ENCODE measurements at regions not wholly inside any gene's neighbourhood (a gene's known extent, or its start where the extent isn't known, plus 50 kb on each side); places are given as distances from the start of the nearest gene placed in this dataset.

DNA sequence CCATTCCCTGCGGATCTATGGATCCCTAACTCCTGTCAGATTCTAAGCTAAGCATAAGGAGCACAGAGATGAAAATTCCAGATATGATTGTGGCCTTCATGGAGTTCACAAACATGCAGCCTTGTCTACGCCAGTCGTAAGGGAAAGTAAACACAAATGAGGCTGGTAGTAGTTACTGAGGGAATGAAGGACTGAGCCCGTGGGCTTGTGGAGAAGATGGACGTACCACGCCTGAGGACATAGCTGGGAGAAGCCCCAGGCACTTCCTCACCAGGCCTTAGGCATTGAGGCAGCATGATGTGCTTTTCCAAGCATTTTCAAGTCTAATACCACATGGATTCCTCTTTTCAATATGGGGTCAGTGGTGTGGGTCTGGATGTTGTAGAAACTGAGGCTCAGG is 515.2 kb downstream of the BCL11B start:
- no peak overlapping the region for H3K27ac ChIP-seq (ENCODE audit: low read depth in 2 of 2, low read length in 2 of 2)
- no peak overlapping the region for H3K4me3 ChIP-seq (ENCODE audit: low read length in 2 of 2)
- H3K27me3 ChIP-seq (ENCODE audit: control insufficient read depth in 2 of 2, insufficient read depth in 2 of 2, low read length in 2 of 2), result no peaks in the 10 kb centered on the region
- no peaks in the 10 kb centered on the region for H3K4me1 ChIP-seq (ENCODE audit: control insufficient read depth in 2 of 2, insufficient read depth in 2 of 2, low read length in 2 of 2)
- H3K9ac ChIP-seq (ENCODE audit: low read depth in 1 of 2, low read length in 2 of 2), result no peak overlapping the region
- H3K9me3 ChIP-seq (ENCODE audit: control insufficient read depth in 2 of 2, low read length in 2 of 2), result no peaks in the 10 kb centered on the region
- H3K36me3 ChIP-seq (ENCODE audit: control insufficient read depth in 2 of 2, insufficient read depth in 2 of 2, low read length in 2 of 2), result no peaks in the 10 kb centered on the region

DNA sequence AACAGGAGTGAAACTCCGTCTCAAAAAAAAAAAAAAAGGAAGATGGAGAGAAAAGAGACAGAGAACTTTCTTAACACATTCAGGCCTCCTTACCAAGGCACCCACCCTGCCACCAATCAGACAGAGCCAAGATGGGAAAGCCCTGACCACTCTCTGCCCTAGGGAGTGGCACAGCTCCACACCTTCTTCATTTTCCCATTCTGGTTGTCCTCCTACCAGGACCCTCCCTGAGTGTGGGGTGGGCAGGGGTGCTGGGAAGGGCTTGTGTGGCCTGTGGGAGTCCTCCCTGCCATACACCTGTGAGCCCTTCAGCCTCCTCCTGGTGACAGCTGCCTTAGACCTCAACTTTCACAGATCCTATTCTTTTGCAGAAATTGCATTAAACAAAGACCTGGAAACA is 513.6 kb downstream of the BCL11B start:
- H3K36me3 ChIP-seq (ENCODE audit: control insufficient read depth in 2 of 2, insufficient read depth in 2 of 2, low read length in 2 of 2), result no peaks in the 10 kb centered on the region
- H3K4me3 ChIP-seq (ENCODE audit: low read length in 2 of 2), result no peak overlapping the region
- H3K27me3 ChIP-seq (ENCODE audit: control insufficient read depth in 2 of 2, insufficient read depth in 2 of 2, low read length in 2 of 2), result no peaks in the 10 kb centered on the region
- no peak overlapping the region for H3K27ac ChIP-seq (ENCODE audit: low read depth in 2 of 2, low read length in 2 of 2)
- no peaks in the 10 kb centered on the region for H3K4me1 ChIP-seq (ENCODE audit: control insufficient read depth in 2 of 2, insufficient read depth in 2 of 2, low read length in 2 of 2)
- peaks cover 0 to 3% of the 10 kb centered on the region in 2 donors for H3K9me3 ChIP-seq (ENCODE audit: control insufficient read depth in 2 of 2, low read length in 2 of 2)
- H3K9ac ChIP-seq (ENCODE audit: low read depth in 1 of 2, low read length in 2 of 2), result no peak overlapping the region

DNA sequence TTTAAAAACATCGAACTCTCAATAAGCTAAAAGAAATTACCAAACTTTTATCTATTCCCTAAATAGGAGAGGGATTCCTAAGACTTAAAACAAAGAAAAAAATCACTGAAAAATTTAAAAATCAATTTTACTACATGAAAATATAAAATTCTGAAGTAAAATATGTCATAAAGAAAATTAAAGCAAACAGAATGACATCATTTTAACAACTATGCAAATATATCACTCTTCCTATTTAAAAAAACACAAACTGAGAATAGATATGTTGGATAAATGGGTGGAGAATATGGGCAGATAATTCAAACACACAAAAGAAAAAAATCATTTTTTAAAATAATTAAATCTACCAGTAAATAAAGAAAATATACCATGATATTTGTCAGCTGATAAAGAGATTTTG is 510.0 kb downstream of the BCL11B start:
- Histone ChIP-seq H3K9me3 (ENCODE audit: control insufficient read depth in 2 of 2, low read length in 2 of 2) (peaks cover 0 to 3% of the 10 kb centered on the region in 2 donors), H3K27ac (ENCODE audit: low read depth in 2 of 2, low read length in 2 of 2) (no peak overlapping the region)

DNA sequence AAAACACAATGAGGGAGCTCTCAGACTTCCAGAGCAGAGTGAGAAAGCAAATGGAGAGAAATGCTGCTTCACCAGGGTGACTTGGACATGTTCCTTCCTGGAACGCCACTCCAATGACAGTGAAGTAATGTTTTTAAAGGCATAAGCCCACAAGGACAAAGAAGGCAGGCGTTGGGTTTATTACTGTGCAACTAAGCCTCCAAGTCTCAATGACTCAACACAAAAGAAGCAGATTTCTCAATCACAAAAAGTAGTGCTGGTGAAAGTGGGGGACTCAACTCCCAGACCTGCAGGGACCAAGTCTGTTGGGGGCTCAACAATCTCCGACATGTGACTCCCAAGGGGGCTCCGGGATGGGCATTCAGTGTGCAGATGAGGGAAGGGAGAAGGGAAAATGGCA is 505.2 kb downstream of the BCL11B start:
- H3K4me1 ChIP-seq (ENCODE audit: control insufficient read depth in 2 of 2, insufficient read depth in 2 of 2, low read length in 2 of 2), result no peaks in the 10 kb centered on the region
- no peak overlapping the region for H3K4me3 ChIP-seq (ENCODE audit: low read length in 2 of 2)
- H3K27me3 ChIP-seq (ENCODE audit: control insufficient read depth in 2 of 2, insufficient read depth in 2 of 2, low read length in 2 of 2), result no peaks in the 10 kb centered on the region
- peaks cover 0 to 3% of the 10 kb centered on the region in 2 donors for H3K9me3 ChIP-seq (ENCODE audit: control insufficient read depth in 2 of 2, low read length in 2 of 2)
- H3K27ac ChIP-seq (ENCODE audit: low read depth in 2 of 2, low read length in 2 of 2), result no peak overlapping the region
- no peak overlapping the region for H3K9ac ChIP-seq (ENCODE audit: low read depth in 1 of 2, low read length in 2 of 2)
- no peaks in the 10 kb centered on the region for H3K36me3 ChIP-seq (ENCODE audit: control insufficient read depth in 2 of 2, insufficient read depth in 2 of 2, low read length in 2 of 2)

More for the DNA sequence above, 510.0 kb downstream of the BCL11B start:
- Histone ChIP-seq H3K27me3 (ENCODE audit: control insufficient read depth in 2 of 2, insufficient read depth in 2 of 2, low read length in 2 of 2) (no peaks in the 10 kb centered on the region), H3K4me1 (ENCODE audit: control insufficient read depth in 2 of 2, insufficient read depth in 2 of 2, low read length in 2 of 2) (no peaks in the 10 kb centered on the region), H3K4me3 (ENCODE audit: low read length in 2 of 2) (no peak overlapping the region), H3K9ac (ENCODE audit: low read depth in 1 of 2, low read length in 2 of 2) (no peak overlapping the region), H3K36me3 (ENCODE audit: control insufficient read depth in 2 of 2, insufficient read depth in 2 of 2, low read length in 2 of 2) (no peaks in the 10 kb centered on the region)

DNA sequence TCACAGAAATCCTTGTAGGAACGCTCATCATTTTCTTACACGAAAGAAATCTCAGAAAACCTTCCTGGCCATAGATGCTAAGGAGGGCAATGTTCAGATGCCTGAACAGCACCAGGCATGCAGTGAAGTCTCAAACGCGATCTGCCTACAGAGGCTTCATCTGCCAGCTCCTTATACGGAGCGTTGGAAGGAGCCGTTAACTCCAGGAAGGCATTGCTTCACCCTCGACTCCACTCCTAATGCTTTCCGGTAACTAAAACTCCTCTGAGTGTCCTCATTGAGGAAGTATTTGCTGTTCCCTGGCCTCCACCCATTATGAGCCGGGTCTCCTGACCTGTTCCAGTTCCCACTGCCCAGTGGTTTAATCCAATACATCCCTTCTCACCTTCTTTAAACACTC is 502.7 kb downstream of the BCL11B start:
- no peak overlapping the region for H3K9ac ChIP-seq (ENCODE audit: low read depth in 1 of 2, low read length in 2 of 2)
- H3K27ac ChIP-seq (ENCODE audit: low read depth in 2 of 2, low read length in 2 of 2), result no peak overlapping the region
- H3K9me3 ChIP-seq (ENCODE audit: control insufficient read depth in 2 of 2, low read length in 2 of 2), result no peaks in the 10 kb centered on the region
- no peaks in the 10 kb centered on the region for H3K4me1 ChIP-seq (ENCODE audit: control insufficient read depth in 2 of 2, insufficient read depth in 2 of 2, low read length in 2 of 2)
- no peak overlapping the region for H3K4me3 ChIP-seq (ENCODE audit: low read length in 2 of 2)
- no peaks in the 10 kb centered on the region for H3K36me3 ChIP-seq (ENCODE audit: control insufficient read depth in 2 of 2, insufficient read depth in 2 of 2, low read length in 2 of 2)
- H3K27me3 ChIP-seq (ENCODE audit: control insufficient read depth in 2 of 2, insufficient read depth in 2 of 2, low read length in 2 of 2), result no peaks in the 10 kb centered on the region

DNA sequence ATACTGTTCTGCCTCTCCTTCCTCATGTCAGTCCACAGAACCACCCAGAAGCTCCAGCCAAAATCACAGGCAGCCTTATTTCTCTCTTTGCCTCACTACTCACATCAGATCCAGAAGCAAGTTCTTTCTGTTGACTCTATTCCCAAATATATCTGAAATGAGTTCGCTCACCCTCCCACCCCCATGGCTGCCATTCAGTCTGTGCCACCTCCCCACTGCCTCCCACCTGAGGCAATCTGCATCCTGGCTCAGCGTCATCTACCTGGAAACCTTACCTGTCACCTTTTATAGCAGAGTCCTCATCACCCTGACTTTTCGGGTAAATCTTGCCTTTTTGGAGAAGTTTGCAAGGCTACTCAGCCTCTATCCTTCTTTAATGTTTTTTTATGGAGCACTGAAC is 501.8 kb downstream of the BCL11B start:
- Histone ChIP-seq H3K9ac (ENCODE audit: low read depth in 1 of 2, low read length in 2 of 2) (no peak overlapping the region), H3K27ac (ENCODE audit: low read depth in 2 of 2, low read length in 2 of 2) (no peak overlapping the region), H3K4me3 (ENCODE audit: low read length in 2 of 2) (no peak overlapping the region), H3K9me3 (ENCODE audit: control insufficient read depth in 2 of 2, low read length in 2 of 2) (no peaks in the 10 kb centered on the region), H3K4me1 (ENCODE audit: control insufficient read depth in 2 of 2, insufficient read depth in 2 of 2, low read length in 2 of 2) (no peaks in the 10 kb centered on the region), H3K27me3 (ENCODE audit: control insufficient read depth in 2 of 2, insufficient read depth in 2 of 2, low read length in 2 of 2) (no peaks in the 10 kb centered on the region), H3K36me3 (ENCODE audit: control insufficient read depth in 2 of 2, insufficient read depth in 2 of 2, low read length in 2 of 2) (no peaks in the 10 kb centered on the region)

DNA sequence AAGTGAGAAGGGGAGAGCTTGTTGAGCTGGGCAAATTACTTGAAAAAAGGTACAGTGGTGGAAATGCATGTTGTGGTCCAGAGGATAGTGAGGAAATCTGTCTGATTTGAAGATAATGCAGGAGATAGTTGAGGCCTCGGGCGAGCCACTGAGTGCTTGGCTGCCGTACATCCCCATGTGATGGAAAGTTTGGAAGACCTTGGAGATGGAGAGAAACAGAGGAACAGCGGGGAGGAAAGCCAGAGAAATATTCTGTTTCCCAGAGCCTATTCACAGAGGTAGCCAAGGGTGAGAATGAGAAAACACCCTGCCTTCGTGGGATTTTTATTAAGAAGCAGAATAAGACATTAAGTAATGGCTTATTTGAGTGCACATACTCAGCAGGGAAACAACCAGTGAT is 498.2 kb downstream of the BCL11B start:
- no peaks in the 10 kb centered on the region for H3K9me3 ChIP-seq (ENCODE audit: control insufficient read depth in 2 of 2, low read length in 2 of 2)
- H3K9ac ChIP-seq (ENCODE audit: low read depth in 1 of 2, low read length in 2 of 2), result no peak overlapping the region
- H3K4me1 ChIP-seq (ENCODE audit: control insufficient read depth in 2 of 2, insufficient read depth in 2 of 2, low read length in 2 of 2), result no peaks in the 10 kb centered on the region
- no peaks in the 10 kb centered on the region for H3K27me3 ChIP-seq (ENCODE audit: control insufficient read depth in 2 of 2, insufficient read depth in 2 of 2, low read length in 2 of 2)
- H3K36me3 ChIP-seq (ENCODE audit: control insufficient read depth in 2 of 2, insufficient read depth in 2 of 2, low read length in 2 of 2), result no peaks in the 10 kb centered on the region
- no peak overlapping the region for H3K4me3 ChIP-seq (ENCODE audit: low read length in 2 of 2)
- no peak overlapping the region for H3K27ac ChIP-seq (ENCODE audit: low read depth in 2 of 2, low read length in 2 of 2)

DNA sequence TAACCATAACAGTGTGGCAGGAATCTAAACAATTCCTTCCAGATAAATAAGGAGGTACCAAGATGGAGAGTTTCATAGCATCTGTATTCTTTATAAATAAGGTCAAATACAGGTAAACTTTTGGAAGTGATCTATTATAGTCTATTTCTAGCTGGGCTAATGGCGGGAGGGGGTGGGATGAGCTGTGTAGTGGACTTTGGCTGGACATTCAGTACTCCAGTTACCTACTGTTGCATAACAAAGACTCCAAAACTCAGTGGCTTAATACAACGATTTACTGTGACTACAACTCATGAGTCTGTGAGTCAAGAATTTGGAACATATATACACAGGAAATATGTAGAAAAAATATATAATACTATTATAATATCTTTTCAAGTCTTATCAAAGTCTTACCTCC is 496.1 kb downstream of the BCL11B start:
- Histone ChIP-seq H3K36me3 (ENCODE audit: control insufficient read depth in 2 of 2, insufficient read depth in 2 of 2, low read length in 2 of 2) (no peaks in the 10 kb centered on the region), H3K27me3 (ENCODE audit: control insufficient read depth in 2 of 2, insufficient read depth in 2 of 2, low read length in 2 of 2) (no peaks in the 10 kb centered on the region), H3K9me3 (ENCODE audit: control insufficient read depth in 2 of 2, low read length in 2 of 2) (no peaks in the 10 kb centered on the region), H3K4me1 (ENCODE audit: control insufficient read depth in 2 of 2, insufficient read depth in 2 of 2, low read length in 2 of 2) (no peaks in the 10 kb centered on the region), H3K9ac (ENCODE audit: low read depth in 1 of 2, low read length in 2 of 2) (no peak overlapping the region), H3K27ac (ENCODE audit: low read depth in 2 of 2, low read length in 2 of 2) (no peak overlapping the region), H3K4me3 (ENCODE audit: low read length in 2 of 2) (no peak overlapping the region)

DNA sequence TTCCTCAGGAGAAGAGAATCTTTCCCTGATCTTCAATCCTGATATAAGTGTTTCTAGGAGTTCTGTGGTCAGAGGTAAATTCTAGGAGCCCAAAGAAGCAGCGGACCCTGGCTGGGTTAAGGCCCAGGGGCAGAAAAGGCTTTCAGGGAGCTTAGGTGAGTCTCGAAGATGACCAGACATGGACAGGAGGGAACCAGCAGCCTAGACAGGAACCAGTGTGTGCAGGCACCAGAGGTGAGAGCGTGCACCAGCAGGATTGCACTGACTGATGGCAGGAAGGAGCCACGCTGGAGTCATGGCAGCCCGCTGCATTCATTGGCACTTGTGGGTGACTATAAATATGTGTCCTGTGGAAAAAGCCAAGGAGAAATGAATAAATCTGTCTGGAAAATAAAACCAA is 489.9 kb downstream of the BCL11B start:
- peaks cover 0 to 2% of the 10 kb centered on the region in 2 donors for H3K27me3 ChIP-seq (ENCODE audit: control insufficient read depth in 2 of 2, insufficient read depth in 2 of 2, low read length in 2 of 2)
- H3K9me3 ChIP-seq (ENCODE audit: control insufficient read depth in 2 of 2, low read length in 2 of 2), result no peaks in the 10 kb centered on the region
- H3K4me1 ChIP-seq (ENCODE audit: control insufficient read depth in 2 of 2, insufficient read depth in 2 of 2, low read length in 2 of 2), result no peaks in the 10 kb centered on the region
- H3K9ac ChIP-seq (ENCODE audit: low read depth in 1 of 2, low read length in 2 of 2), result no peak overlapping the region
- no peak overlapping the region for H3K27ac ChIP-seq (ENCODE audit: low read depth in 2 of 2, low read length in 2 of 2)
- H3K36me3 ChIP-seq (ENCODE audit: control insufficient read depth in 2 of 2, insufficient read depth in 2 of 2, low read length in 2 of 2), result no peaks in the 10 kb centered on the region
- no peak overlapping the region for H3K4me3 ChIP-seq (ENCODE audit: low read length in 2 of 2)

DNA sequence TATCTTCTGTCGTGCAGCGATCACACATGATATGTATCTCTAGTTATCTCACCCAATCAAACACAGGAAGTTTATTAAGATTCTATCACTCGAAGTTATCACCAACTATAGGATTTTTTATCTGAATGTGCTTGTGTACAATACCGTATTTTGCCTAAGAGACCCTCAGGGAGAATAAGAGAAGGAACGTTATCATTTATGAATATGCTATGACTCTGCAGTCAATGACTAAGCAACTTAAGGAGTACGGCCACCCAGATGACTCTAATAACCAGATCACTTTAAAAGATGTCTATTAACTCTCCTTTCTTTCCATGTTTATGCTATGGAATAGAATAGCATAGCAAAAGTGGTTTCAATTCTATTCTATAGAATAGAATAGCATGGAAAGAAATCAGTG is 486.4 kb downstream of the BCL11B start:
- no peak overlapping the region for H3K27ac ChIP-seq (ENCODE audit: low read depth in 2 of 2, low read length in 2 of 2)
- no peaks in the 10 kb centered on the region for H3K36me3 ChIP-seq (ENCODE audit: control insufficient read depth in 2 of 2, insufficient read depth in 2 of 2, low read length in 2 of 2)
- H3K9me3 ChIP-seq (ENCODE audit: control insufficient read depth in 2 of 2, low read length in 2 of 2), result no peaks in the 10 kb centered on the region
- H3K27me3 ChIP-seq (ENCODE audit: control insufficient read depth in 2 of 2, insufficient read depth in 2 of 2, low read length in 2 of 2), result peaks cover 2 to 3% of the 10 kb centered on the region in 2 donors
- no peak overlapping the region for H3K9ac ChIP-seq (ENCODE audit: low read depth in 1 of 2, low read length in 2 of 2)
- no peaks in the 10 kb centered on the region for H3K4me1 ChIP-seq (ENCODE audit: control insufficient read depth in 2 of 2, insufficient read depth in 2 of 2, low read length in 2 of 2)
- no peak overlapping the region for H3K4me3 ChIP-seq (ENCODE audit: low read length in 2 of 2)

DNA sequence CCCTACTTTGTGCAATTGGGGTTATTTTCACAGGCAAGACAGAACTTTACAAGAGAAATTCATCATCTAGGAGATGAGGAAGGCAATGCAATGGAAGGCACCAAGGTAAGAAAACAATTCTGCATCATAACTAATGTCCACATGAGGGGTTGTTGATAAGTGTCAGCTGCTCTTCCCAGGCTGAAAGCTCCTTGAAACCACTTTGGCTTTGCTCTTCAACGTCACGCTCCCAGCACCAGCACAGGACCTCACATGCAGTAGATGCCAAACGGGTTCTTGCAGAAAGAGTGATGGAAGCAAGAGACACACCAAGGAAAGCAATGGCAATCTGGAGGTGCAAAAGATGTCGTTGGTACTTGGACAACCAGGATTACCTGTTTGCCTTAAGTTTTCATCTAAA is 485.5 kb downstream of the BCL11B start:
- Histone ChIP-seq H3K36me3 (ENCODE audit: control insufficient read depth in 2 of 2, insufficient read depth in 2 of 2, low read length in 2 of 2) (no peaks in the 10 kb centered on the region), H3K27me3 (ENCODE audit: control insufficient read depth in 2 of 2, insufficient read depth in 2 of 2, low read length in 2 of 2) (peaks cover 2 to 3% of the 10 kb centered on the region in 2 donors), H3K27ac (ENCODE audit: low read depth in 2 of 2, low read length in 2 of 2) (no peak overlapping the region)

More for the DNA sequence above, 485.5 kb downstream of the BCL11B start:
- no peak overlapping the region for H3K4me3 ChIP-seq (ENCODE audit: low read length in 2 of 2)
- H3K4me1 ChIP-seq (ENCODE audit: control insufficient read depth in 2 of 2, insufficient read depth in 2 of 2, low read length in 2 of 2), result no peaks in the 10 kb centered on the region
- H3K9me3 ChIP-seq (ENCODE audit: control insufficient read depth in 2 of 2, low read length in 2 of 2), result no peaks in the 10 kb centered on the region
- H3K9ac ChIP-seq (ENCODE audit: low read depth in 1 of 2, low read length in 2 of 2), result no peak overlapping the region

Measured in mucosa of rectum (tissue), 2 donors.